HUES64 (cell line): ENCODE measurements at regions not wholly inside any gene's neighbourhood (a gene's known extent, or its start where the extent isn't known, plus 50 kb on each side); places are given as distances from the start of the nearest gene placed in this dataset.
A peak's percentile ranks its signal among the peaks of the same experiment; 100 is the strongest.
"Not testable (repeated sequence)": the region's sequence is repeated elsewhere in the genome, so short reads cannot be mapped to it uniquely, and the experiment has no call there.

Experiments used
- H3K27ac ChIP-seq: 2 replicates; pipeline ENCODE4 v1.7.0; 2013; ENCODE audit warnings: low read depth, low read length, inconsistent platforms
- H3K27me3 ChIP-seq: 2 replicates; pipeline ENCODE4 v1.6.1; 2013; ENCODE audit warnings: mild to moderate bottlenecking, low read length; ENCODE audit not compliant: insufficient read depth
- H3K36me3 ChIP-seq: 2 replicates; pipeline ENCODE4 v1.6.1; 2013; ENCODE audit warnings: mild to moderate bottlenecking, low read length; ENCODE audit not compliant: insufficient read depth
- H3K4me1 ChIP-seq: 2 replicates; pipeline ENCODE4 v1.6.1; 2013; ENCODE audit warnings: mild to moderate bottlenecking, low read length, moderate library complexity; ENCODE audit not compliant: insufficient read depth
- H3K4me3 ChIP-seq: 2 replicates; pipeline ENCODE4 v1.5.1; 2013; ENCODE audit warnings: mild to moderate bottlenecking, low read length, moderate library complexity
- H3K9ac ChIP-seq: 2 replicates; pipeline ENCODE4 v1.6.1; 2013; ENCODE audit warnings: mild to moderate bottlenecking, low read depth, low read length
- H3K9me3 ChIP-seq: 2 replicates; pipeline ENCODE4 v1.6.1; 2013; ENCODE audit warnings: low read depth, low read length; ENCODE audit not compliant: insufficient read depth
- WGBS: fragments of 150-250, 120-280 bp; methylation state at CpG from one replicate; pipeline ENCODE4 v1.1.7; 2013; ENCODE audit warnings: missing lambda C conversion rate; 5-methylcytosine and 5-hydroxymethylcytosine counted together

DNA sequence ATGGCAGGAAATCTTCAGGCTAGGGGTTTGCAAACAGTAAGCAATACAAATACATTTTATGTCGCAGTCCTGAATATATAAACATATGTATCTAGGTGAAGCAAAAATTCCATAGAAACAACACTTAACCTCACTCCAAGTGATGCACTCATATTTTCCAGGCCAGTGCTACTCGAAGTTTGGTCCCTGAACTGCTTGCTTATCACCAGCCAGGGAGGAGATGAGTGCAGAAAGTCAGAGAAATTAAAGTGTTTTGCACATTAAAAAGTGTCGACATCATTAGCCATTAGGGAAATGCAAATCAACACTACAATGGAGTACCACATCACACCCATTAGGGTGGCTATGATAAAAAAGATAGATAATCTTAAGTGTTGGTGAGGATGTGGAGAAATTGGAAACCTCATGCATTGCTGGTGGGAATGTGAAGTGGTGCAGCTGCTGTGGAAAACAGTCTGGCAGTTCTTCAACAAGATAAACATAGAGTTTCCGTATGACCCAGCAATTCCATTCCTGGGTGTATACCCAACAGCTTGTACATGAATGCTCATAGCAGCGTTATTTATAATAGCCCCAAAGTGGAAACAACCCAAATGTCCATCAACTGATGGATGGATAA lies 70.5 kb upstream of the CSF1 start:
- no peak overlapping the region for H3K4me3 ChIP-seq
- WGBS = 91% methylated on average over 3 of the region's 5 CpGs
- H3K9me3 ChIP-seq = peaks cover 20% of the 10 kb centered on the region
- no peak overlapping the region for H3K27ac ChIP-seq
- no peak overlapping the region for H3K9ac ChIP-seq
- peaks cover 1% of the 10 kb centered on the region for H3K4me1 ChIP-seq
- H3K27me3 ChIP-seq = no peaks in the 10 kb centered on the region; the same call in 1 of the 2 replicates
- no peaks in the 10 kb centered on the region for H3K36me3 ChIP-seq

DNA sequence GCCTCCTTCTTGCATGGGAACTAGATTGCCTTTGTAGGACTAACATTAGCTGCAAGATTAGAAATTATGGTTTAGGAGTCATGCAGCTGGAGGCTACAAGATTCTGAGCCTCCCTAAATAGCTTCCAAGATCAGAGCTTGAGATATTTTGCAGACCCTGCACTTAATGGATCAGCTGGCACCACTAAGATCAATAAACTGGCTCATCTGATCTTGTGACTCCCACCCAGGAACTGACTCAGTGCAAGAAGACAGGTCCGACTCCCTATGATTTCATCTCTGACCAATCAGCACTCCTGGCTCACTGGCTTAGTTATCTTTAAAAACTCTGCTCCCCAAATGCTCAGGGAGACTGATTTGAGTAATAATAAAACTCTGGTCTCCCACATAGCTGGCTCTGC lies 71.4 kb upstream of the CSF1 start:
- H3K4me3 ChIP-seq, H3K4me1 ChIP-seq, H3K36me3 ChIP-seq, H3K9ac ChIP-seq, H3K27ac ChIP-seq, H3K27me3 ChIP-seq: not testable (repeated sequence)
- H3K9me3 ChIP-seq = peaks cover 20% of the 10 kb centered on the region
- WGBS = 96% methylated on average over 1 of the region's 1 CpG

DNA sequence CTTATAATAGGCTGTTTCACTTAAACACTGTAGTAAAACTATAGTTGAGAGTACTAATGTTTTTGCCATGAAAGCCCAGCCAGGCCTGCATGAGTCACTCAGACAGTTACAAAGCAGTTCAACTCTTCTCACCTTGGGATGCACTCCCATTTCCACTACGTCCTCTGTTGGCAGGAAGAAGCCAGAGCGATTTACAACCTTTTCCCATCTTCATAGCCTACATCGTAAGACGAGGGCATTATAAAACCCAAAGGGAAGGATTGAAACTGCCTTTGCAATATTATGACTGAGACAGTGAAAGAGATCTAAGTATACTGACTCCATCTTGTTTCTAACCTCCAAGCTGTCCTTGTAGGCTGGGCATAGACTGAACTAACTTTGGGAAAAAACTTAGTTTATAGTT lies 71.8 kb upstream of the CSF1 start:
- 90% methylated on average over 4 of the region's 4 CpGs for WGBS
- Histone ChIP-seq H3K9ac (no peak overlapping the region), H3K9me3 (peaks cover 20% of the 10 kb centered on the region), H3K36me3 (no peaks in the 10 kb centered on the region), H3K27me3 (no peaks in the 10 kb centered on the region), H3K27ac (no peak overlapping the region), H3K4me3 (no peak overlapping the region), H3K4me1 (peaks cover 12% of the 10 kb centered on the region)

DNA sequence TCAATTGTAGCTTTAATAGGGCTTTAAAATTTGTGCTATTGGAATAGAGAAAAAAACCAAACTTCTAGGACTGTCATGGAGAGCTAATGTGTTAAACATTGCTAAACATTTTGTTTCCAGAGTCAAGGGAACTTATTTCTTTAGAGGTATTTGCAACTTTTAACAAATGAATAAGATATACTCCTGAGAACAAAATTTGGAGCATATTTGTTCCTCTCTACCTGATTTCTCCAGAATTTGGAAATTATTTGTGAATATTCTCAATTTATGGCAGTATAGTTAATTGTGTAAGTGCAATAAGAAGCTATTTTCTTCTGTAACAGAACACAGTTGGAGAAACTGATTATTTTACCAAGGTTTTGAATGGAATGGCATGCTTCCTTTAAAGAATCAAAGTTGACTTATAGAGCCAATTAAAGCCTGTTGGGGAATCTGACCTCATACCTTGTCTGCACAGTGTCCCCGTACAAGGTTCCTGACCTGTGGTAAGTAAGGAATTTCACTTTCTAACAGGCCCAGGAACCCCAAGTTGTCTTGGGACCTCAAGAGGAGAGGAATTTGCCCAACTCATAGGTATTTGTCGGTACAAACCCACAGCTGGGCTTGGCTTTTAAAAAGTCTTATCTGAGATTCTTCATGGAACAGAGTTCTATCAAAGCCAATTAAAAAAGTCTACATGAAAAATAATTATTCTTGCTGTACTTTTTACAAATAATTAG lies 72.6 kb upstream of the CSF1 start:
- Histone ChIP-seq H3K9ac (no peak overlapping the region), H3K27me3 (no peaks in the 10 kb centered on the region), H3K9me3 (peaks cover 20% of the 10 kb centered on the region), H3K4me1 (peaks cover 20% of the 10 kb centered on the region), H3K36me3 (no peaks in the 10 kb centered on the region), H3K4me3 (no peak overlapping the region), H3K27ac (no peak overlapping the region)
- 100% methylated on average over 2 of the region's 2 CpGs for WGBS

DNA sequence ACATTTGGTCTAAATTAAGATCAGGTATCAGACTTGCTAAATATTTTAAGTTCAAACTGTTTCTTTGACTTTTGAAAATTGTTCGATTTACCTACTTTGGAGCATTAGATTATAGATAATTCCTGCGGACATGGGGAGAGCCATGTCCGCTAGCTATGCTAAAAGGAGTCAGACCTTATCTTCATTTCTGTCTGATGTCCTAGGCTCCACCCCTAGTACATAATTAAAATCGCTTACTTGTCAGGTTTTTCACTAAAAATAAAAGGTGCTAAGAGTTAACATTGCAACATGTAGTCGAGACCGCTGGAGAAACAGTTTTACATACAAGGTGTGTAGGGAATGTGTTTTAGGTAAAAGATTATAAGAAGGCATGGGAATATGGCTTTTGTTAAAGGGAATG lies 71.9 kb upstream of the EPS8L3 start:
- not testable (repeated sequence) for H3K27me3 ChIP-seq, H3K36me3 ChIP-seq, H3K9ac ChIP-seq, H3K27ac ChIP-seq, H3K4me3 ChIP-seq
- Histone ChIP-seq H3K4me1 (peaks cover 27% of the 10 kb centered on the region), H3K9me3 (peaks cover 25% of the 10 kb centered on the region)
- 94% methylated on average over 6 of the region's 6 CpGs for WGBS

DNA sequence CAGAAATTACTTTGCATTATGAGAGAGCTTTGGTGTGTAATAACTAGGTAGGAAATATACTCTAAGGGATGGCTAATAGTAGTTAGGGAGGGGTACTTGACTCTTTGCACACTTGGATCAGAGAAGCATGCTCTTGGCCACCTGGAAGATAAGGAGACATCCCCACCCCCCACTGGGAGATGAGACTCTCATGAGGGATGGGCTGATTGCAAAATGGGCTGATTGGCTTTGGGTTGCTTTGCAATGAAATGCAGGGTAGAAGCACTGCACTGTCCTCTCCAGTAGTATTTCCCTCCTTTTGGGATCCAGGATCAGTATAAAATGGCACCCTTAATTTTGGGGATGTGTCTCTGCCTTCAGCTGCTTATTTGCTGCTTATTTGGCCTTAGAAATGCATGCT lies 71.2 kb upstream of the EPS8L3 start:
- no peak overlapping the region for H3K4me3 ChIP-seq
- no peaks in the 10 kb centered on the region for H3K36me3 ChIP-seq
- H3K4me1 ChIP-seq = peaks cover 27% of the 10 kb centered on the region
- H3K27me3 ChIP-seq = no peaks in the 10 kb centered on the region
- no peak overlapping the region for H3K27ac ChIP-seq
- no peak overlapping the region for H3K9ac ChIP-seq
- H3K9me3 ChIP-seq = peaks cover 25% of the 10 kb centered on the region

DNA sequence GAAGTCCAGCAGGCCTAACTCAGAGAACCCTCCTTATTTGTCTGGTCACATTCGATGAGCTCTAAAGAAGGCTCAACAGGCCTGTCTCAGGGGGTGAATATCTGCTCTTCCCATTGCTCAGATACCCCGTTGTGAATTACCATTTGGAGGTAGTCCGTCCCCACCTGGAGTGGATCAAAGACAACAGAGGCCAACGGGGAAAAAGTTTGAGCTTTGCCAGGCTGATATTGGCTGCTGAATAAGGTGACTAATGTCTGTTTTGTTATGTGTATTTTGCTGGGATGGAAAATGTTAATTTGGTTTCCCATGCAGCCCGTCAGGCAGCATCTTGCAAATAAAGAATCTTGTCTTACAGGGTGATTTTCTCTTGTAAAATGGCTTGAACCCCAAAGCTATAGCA lies 69.2 kb upstream of the EPS8L3 start:
- H3K4me1 ChIP-seq = peaks cover 27% of the 10 kb centered on the region
- H3K9me3 ChIP-seq = peaks cover 14% of the 10 kb centered on the region
- H3K4me3 ChIP-seq = peak overlapping the region; percentile 35
- no peaks in the 10 kb centered on the region for H3K27me3 ChIP-seq
- H3K9ac ChIP-seq = 0 out of 2 replicates have a peak overlapping the region, but pooled peaks have one; percentile 17
- no peaks in the 10 kb centered on the region for H3K36me3 ChIP-seq
- peak overlapping the region; percentile 86 for H3K27ac ChIP-seq
- WGBS = 14% methylated on average over 5 of the region's 5 CpGs

DNA sequence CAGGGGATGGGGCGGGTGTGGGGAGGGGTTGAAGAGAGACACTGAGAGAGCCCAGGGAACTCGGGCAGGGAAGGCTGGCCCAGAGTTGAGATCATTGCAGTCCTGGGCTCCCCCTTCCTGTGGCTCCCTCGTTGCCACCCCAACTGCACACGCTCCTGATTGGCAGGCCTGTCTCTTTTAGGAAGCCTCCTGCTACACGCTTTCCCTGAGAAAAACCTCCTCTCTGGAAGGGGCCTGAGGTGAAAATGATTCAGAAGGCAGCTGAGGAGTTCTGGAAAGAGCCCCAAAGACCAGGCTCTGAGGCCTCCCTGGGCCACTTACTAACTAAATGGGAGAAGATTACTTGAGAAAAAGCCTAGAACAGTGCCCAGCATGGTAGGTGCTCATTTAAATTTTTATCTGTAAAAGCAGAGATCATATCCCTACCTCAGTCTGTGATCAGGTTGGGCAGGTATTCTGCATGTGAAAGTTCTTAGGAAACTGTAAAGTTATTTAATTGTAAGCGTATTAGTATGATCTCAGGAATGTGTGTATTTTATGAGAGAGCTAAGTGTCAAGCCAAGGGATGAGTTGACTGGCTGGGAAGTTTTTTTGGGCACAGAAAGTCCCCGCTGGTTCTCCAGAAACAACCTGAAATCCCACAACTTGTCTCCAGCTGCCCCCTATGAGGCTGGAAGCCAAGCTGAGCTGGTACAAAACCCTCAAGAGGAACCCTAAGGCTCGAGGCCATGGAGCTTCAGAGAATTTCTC lies 65.2 kb upstream of the EPS8L3 start:
- Histone ChIP-seq H3K4me3 (no peak overlapping the region), H3K9me3 (0 out of 2 replicates have a peak, but pooled peaks cover 5% of the 10 kb centered on the region), H3K4me1 (peaks cover 17% of the 10 kb centered on the region), H3K36me3 (no peaks in the 10 kb centered on the region), H3K27ac (no peak overlapping the region), H3K27me3 (no peaks in the 10 kb centered on the region), H3K9ac (no peak overlapping the region)
- 83% methylated on average over 8 of the region's 8 CpGs for WGBS

DNA sequence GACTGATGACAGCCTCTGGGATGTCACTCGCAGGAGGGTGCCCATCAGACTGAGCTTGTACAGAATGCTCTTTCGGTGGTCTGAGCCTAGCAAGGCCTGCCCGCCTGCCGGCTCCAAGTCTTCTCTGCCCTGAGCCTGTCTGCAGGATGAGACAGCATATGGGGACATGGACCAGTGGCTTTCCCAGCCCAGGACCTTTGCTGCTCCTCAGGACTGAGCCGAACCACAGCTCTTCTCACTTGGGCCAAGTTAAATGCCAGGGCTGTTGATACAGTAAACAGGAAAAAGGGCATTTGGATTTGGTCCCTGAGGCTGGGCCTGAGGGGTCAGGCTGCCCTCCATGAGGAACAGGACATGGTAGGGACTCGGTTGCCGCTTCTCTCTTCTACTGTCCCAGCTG lies 64.3 kb upstream of the EPS8L3 start:
- Histone ChIP-seq H3K27ac (no peak overlapping the region), H3K9ac (no peak overlapping the region), H3K9me3 (0 out of 2 replicates have a peak, but pooled peaks cover 5% of the 10 kb centered on the region), H3K36me3 (no peaks in the 10 kb centered on the region), H3K4me1 (peaks cover 11% of the 10 kb centered on the region), H3K27me3 (no peaks in the 10 kb centered on the region), H3K4me3 (no peak overlapping the region)
- 94% methylated on average over 7 of the region's 7 CpGs for WGBS

DNA sequence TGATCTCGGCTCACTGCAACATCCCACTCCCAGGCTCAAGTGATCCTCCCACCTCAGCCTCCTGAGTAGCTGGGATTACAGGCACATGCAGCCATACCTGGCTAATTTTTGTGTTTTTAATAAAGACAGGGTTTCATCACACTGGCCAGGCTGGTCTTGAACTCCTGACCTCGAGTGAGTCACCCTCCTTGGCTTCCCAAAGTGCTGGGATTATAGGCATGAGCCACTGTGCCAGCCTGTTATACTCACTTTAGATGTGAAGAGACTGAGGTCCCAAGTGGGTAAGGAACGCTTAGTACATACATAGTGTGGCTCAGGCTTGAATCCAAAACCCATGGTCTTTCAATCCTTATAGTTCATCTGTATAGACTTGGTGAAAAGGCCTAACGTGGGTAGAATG lies 63.7 kb upstream of the EPS8L3 start:
- H3K9me3 ChIP-seq = 0 out of 2 replicates have a peak, but pooled peaks cover 5% of the 10 kb centered on the region
- no peaks in the 10 kb centered on the region for H3K36me3 ChIP-seq
- H3K27ac ChIP-seq = no peak overlapping the region
- no peaks in the 10 kb centered on the region for H3K27me3 ChIP-seq
- no peak overlapping the region for H3K9ac ChIP-seq
- H3K4me1 ChIP-seq = peaks cover 7% of the 10 kb centered on the region
- H3K4me3 ChIP-seq = no peak overlapping the region
- WGBS = 94% methylated on average over 4 of the region's 4 CpGs

DNA sequence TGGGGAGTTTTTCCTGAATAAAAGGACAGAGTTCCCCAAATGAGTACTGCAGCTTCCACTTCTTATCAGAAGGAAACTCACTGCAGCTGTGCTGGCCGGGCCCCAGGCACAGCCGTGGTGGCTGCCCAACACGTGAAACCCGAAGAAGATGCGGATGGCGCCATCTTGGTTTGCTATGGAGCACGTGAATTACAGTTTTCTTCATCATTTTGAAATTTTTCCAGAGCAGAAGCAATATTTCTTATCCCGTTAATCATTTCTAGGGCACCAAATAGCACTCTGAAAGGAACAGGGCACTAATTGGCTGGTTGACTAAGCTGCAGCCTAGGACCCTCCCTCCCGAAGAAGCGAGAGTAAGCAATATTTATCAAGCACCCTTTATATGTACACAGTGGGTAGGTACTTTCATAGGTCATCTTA lies 63.2 kb upstream of the EPS8L3 start:
- WGBS = 96% methylated on average over 10 of the region's 10 CpGs
- no peaks in the 10 kb centered on the region for H3K27me3 ChIP-seq
- no peak overlapping the region for H3K4me3 ChIP-seq
- peaks cover 4% of the 10 kb centered on the region; the same call in 1 of the 2 replicates for H3K4me1 ChIP-seq
- H3K27ac ChIP-seq = no peak overlapping the region
- H3K36me3 ChIP-seq = no peaks in the 10 kb centered on the region
- no peak overlapping the region for H3K9ac ChIP-seq
- H3K9me3 ChIP-seq = 0 out of 2 replicates have a peak, but pooled peaks cover under 1% of the 10 kb centered on the region
